Fibroblast of skin of left quadriceps (primary cell): ENCODE measurements at regions not wholly inside any gene's neighbourhood (a gene's known extent, or its start where the extent isn't known, plus 50 kb on each side); places are given as distances from the start of the nearest gene placed in this dataset.
A peak's percentile ranks its signal among the peaks of the same experiment; 100 is the strongest.

Source experiments
- DNase-seq, 2 experiments: peaks; one replicate each; pipeline ENCODE4 v3.0.0-alpha.2; 2013; ENCODE audit warnings: low read depth in 2 of 2

DNA sequence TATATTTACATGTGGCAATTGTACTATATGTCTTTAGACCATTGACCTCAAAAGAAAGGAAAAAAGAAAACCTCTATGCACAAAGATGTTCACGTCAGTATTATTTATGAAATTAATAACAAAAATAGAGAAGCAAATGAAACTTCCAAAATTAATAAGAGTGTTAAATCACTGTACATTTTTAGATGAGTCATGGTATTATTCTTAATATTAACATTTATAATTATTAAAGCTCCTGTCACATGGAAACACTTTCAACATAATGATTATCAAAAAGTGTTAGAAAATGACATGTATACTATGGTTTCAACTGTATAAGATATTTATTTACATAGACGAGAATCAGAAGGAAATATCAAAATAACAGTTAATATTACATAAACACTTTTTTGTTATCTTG is 324.9 kb upstream of the RUNX1 start:
- DNase-seq = no peak

DNA sequence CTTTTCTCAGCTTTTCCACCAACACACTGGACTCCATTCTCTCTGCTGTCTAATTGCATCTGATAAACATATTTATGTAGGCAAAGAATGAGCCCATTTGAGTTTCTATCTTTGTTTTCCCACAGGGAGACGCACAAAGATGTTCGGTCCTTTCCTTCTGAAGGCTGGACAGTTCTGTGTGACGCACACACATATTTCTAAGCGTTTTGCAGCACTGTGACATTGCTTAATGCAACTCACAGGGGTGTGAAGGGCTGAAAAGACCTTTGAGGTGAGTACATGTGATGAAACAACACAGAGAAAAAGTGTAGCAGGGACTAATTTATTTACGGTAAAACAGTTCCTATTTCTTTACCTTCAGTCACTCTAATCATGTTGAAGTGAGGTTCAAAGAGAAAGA is 323.1 kb upstream of the RUNX1 start:
- no peak for DNase-seq

DNA sequence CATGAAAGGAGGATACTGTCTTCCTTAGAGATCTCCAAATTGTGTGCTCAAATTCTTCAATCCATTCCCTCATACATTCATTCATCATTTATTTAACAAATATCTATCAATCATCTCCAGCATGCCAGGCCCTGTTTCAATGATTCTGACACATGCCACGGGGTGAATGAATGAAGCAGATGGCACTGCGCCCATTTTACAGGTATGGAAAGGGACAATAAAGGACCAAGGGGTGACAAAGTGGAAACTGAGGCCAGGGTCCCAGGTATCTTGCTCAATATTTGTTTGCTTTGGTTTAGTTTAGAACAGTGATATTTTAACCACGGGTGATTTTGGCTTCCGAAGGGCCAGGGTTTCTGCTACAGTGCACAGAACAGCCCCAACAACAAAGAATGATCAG is 321.6 kb upstream of the RUNX1 start:
- DNase-seq = no peak

DNA sequence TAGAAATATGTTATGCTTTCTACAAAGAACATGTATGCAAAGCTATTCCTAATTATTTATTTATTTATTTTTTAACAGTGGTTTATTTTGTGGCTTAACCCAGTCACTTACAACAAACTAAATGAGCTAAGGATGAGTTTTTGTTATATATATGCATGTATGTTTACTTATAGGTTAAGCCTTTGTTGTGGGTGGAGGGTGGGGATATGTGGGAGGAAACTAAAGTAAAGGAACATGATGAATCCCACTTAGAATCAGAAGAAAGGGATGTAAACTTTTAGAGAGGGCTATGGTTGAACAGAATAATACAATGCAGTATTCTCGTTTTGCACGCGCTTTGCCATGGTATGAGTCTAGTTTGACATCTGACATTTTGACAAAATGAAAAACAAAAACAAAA is 321.0 kb upstream of the RUNX1 start:
- no peak for DNase-seq

DNA sequence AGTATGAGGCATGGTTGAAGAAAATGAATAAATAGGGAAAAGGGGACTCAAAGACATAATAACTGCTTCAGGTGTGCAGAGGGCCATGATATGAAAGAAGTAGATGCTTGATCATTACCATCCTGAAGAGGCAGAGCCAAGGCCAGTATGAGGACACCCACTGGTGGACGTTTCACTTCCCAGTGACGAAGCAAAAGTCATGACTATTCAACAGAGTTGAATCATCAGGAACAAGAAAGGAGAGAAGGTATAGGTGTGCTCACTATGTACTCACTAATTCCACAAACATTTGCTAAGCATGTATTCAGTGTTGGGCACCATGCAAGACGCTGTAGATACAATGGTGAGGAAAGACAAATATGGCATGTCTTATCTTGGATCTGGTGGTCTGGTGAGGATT is 319.2 kb upstream of the RUNX1 start:
- no peak for DNase-seq

- DNase-seq = no peak
These were observed 318.5 kb upstream of the RUNX1 start for GRCh38 chr21:35367553-35367952.

GRCh38 chr21:35366394-35367080 is 317.4 kb upstream of the RUNX1 start:
- DNase-seq = peak; percentile 94

DNA sequence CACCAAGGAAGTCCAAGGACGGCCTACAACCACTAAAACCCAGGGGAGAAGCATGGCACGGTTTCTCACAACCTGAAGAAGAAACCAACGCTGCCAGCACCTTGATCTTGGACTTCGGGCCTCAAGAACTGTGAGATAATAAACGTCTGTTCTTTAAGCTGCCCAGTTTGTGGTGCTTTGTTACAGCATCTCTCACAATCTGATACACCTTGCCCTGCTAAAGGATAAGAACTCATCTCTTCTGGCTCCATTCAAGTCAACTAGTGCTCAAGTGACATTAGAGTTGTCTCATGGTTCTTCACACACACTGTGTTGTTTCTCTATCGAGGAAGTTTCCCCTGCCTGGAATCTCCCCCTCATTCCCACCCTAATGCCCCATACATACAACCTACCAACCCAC is 314.4 kb upstream of the RUNX1 start:
- no peak for DNase-seq

DNA sequence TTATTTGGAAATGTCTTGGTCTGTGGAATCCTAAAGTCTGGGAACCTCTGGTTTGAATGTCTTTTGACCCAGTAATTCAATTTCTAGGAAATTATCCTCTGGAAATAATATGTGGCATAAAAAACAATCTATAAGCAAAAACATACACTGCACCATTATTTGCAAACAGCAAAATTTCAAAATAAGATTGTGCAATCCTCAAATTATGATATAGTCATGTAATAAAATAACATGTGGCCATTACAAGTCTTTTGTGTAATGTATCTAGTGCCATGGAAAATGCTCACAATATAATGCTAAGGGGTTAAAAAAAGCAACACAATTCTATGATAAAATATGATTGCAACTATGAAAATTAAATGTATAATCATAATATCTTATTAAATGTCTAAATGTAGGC is 312.9 kb upstream of the RUNX1 start:
- DNase-seq = no peak

DNA sequence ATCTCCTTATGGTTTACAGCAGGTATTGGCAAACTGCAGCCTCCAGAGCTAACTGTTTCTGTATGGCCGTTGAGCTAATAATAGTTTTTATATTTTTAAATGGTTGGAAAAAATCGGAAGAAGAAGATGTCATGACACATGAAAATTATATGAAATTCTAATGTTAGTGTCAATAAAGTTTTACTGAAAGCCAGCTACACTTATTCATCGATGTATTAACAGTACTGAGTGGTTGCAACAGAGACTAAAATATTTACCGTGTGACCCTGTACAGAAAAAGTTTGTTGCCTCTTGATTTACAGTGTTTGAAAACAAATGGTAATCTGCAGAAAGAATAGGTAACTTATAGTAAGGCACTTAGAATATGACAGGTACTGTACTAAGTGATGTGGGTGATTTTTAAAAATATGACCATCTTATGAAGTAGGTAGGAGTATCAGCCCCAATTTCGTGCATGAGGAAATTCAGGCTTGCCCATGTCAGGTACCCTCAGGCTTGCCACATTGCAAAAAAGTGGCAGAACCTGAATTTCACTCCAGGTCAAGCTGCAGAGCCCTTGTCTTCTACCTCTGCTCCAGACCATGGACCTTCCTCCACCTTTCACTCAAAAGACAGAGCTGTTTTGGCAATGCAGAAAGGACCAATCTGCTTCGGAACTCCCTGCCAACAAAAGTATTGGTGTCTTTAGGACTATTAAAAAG is 311.9 kb upstream of the RUNX1 start:
- DNase-seq = no peak

DNA sequence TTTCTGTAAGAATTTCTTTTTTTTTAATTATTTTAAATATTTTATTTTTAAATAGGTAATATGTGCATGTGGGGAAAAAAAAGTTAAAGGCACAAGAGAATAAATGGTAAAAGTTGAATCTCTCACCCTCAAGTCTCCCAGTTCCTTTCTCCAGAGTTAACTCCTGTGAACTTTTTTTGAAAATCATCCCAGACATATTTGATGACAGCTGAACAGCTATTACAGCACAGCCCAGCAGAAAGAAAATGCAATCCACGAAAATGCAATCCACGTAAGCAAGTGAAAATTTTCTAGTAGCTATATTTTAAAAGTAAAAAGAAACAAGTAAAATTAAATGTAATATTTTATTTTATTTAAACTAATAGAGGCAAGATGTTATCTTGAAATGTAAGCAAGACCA is 310.0 kb upstream of the RUNX1 start:
- no peak for DNase-seq

GRCh38 chr21:35358008-35358407 is 308.9 kb upstream of the RUNX1 start:
- no peak for DNase-seq

DNA sequence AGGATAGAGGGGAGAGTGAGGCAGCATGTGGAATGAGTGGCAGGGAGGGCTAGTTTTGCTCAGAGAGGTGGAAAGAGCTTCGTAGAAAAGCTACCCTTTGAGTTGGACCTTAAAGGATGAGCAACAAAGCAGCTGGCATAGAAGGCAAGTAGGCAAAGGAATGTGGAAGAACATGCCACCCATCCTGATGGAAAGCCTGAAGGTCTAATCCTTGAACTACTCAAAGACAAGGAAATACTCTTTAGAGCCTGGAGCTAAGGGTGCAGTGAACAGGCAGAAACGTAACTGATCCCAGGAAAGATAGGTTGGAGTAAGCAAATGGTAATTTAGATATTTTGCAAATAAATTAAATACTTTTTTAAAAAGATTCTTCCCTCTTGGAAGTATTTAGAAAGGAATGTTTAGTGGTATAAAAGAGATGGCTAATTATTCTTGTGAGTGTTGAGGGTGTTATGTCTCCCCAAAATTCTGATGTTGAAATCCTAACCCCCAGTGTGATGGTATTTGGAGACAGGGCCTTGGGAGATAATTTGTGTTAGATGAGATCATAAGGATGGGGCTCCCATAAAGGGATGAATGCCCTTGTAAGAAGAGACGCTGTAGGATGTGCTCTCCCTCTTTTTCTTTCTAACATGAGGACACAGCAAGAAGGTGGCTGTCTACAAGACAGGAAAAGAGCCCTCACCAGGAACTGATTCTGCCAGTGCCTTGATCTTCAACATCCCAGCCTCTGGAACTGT is 308.1 kb upstream of the RUNX1 start:
- DNase-seq = no peak

DNA sequence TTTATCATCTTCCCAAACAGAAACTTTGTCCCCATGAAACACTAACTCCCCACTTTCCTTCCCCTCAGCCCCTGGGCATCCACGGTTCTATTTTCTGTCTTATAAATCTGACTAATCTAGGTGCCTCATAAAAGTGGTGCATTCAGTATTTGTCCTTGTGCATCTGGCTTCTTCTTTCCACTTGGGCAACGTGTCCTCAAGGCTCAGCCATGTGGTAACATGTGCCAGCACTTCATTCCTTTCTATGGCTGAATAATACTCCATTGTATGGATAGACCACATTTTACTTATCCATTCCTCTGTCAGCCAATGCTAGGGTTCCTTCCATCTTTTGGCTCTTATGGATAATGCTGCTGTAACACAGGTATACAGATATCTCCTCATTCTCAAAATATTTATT is 305.0 kb upstream of the RUNX1 start:
- no peak for DNase-seq

DNA sequence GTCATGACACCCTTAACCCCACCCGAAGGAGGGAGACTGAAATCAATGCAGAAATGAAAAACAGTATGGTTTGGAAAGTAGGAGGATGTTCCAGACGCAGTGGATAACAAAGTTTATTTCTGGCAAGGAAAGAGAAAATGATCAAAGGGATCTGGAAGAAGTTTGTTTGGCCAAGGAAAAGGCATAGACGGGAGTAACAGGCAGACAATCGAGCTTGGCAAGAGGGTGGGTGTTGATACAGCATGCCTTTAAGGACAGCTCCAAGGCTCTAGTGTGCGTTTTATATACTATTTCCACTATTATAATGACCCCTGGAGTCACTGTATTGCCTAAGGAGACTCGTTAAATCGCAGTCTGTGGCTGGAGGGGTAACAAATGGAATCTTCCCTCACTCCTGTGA is 303.7 kb upstream of the RUNX1 start:
- no peak for DNase-seq

DNA sequence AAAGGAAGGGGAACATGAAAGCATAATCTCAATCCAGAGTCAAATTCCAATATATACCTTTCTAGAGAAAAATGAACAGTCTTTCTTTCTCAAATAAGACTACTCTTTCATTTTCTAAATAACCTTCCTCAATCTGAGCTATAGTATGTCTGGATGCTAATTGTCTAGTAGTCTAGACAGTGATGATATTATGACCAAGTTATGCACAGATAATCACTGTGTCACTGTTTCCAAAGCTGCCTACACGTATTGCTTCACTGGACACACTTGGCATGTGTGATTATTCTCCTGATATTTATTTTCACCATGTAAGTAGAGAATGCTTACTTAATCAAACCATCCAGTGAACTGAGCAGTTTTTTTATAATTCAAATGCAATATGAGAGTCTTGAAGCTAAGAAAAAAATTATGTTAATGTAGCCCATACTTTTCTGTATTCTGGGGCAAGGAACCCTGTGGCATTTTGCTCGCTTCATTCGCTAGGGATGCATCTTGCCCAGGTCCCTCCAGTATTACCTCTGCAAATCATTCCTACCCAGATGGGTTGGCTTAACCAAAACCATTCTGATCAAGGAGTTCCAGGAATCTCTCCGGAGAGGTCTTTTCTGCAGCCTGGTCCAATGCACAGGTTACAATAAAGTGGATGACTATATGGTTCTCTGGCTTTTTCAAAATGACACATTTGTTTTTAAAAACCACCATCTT is 303.1 kb upstream of the RUNX1 start:
- DNase-seq = peak; percentile 51 to 52

GRCh38 chr21:35351434-35351833 is 302.3 kb upstream of the RUNX1 start:
- DNase-seq = no peak

DNA sequence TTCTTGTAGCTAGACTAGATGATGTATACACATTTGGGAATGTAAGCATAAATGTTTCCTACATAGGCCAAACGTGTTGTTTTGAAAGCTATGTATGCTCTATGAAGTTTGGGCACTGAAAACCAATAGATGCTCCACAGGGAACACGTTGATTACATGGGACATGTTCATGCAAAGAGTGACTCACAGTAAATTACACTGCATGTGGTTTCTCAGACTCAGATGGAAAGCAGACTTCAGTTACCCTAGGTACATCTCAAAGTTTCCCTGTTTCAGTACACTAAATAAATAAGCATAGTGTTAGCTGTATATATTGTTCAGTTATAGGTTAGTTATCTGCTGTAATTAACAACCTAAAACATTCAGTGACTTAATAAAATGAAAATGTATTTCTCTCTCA is 301.9 kb upstream of the RUNX1 start:
- no peak for DNase-seq

GRCh38 chr21:35349376-35350080 is 300.4 kb upstream of the RUNX1 start:
- peak in 1 of 2 experiments; percentile 25 for DNase-seq

- DNase-seq = no peak
These were observed 299.6 kb upstream of the RUNX1 start for GRCh38 chr21:35348686-35349085.

DNA sequence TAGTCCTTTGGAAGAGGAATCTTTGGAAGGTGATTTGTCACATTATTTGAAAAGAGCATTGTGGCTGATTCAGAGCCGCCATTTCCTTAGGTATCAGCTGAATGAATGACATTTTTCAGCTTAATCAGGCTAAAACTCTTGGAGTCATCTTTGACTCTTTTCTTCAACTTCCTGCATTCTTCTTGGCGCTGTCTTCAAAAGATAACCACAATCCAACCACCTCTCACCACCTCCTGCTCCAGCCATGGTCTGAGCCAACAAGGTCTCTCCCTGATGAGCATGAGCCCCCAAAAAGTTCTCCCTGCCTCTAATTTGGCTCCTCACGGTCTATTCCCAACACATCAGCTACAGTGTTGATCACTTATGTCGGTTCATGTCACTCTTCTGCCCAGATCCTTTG is 297.6 kb upstream of the RUNX1 start:
- no peak for DNase-seq

GRCh38 chr21:35345954-35346353 is 296.9 kb upstream of the RUNX1 start:
- peak in 1 of 2 experiments; percentile 28 for DNase-seq
